IMR-90 (cell line): ENCODE measurements at regions not wholly inside any gene's neighbourhood (a gene's known extent, or its start where the extent isn't known, plus 50 kb on each side); places are given as distances from the start of the nearest gene placed in this dataset.

Experiments
- ATAC-seq: fragments of 200-7000 bp; cut with Tn5 transposase; 2 replicates; pipeline ENCODE4 v1.9.1; 2020; ENCODE audit warnings: low read depth, mild to moderate bottlenecking, moderate library complexity
- BruUV-seq: library from RNA; stranded (reverse); fragments of 400-500 nt; replicated peaks from 2 replicates; lab custom pipeline; 2021; lab: Mats Ljungman, UMichigan
- CTCF ChIA-PET: fragments of 300-600 bp; formaldehyde crosslinking; extraction: SDS; loops from one replicate; lab custom pipeline; 2021; ENCODE audit warnings: antibody characterized with exemption; lab: Yijun Ruan, JAX
- POLR2A ChIA-PET: fragments of 300-600 bp; sonication (Branson Sonifier 250); formaldehyde crosslinking; loops from one replicate; lab custom pipeline; 2022; ENCODE audit warnings: antibody characterized with exemption; ENCODE audit not compliant: unreplicated experiment; lab: Charles Lee
- DNase-seq: peaks from one replicate; pipeline ENCODE4 v3.0.0; 2013
- H2AFZ ChIP-seq: replicated peaks from 2 replicates; pipeline ENCODE3; 2013; ENCODE audit warnings: low read length, mild to moderate bottlenecking; ENCODE audit not compliant: poor library complexity
- H2AK5ac ChIP-seq: 2 replicates; pipeline ENCODE4 v1.6.1; 2013; ENCODE audit warnings: low read depth, low read length, inconsistent platforms
- H2AK9ac ChIP-seq: replicated peaks from 2 replicates; pipeline ENCODE3; 2013; ENCODE audit warnings: mild to moderate bottlenecking, low read depth, low read length, moderate library complexity; ENCODE audit not compliant: poor library complexity
- H2BK120ac ChIP-seq: 2 replicates; pipeline ENCODE4 v1.6.1; 2013; ENCODE audit warnings: low read depth, low read length, inconsistent platforms
- H2BK15ac ChIP-seq: 3 replicates; pipeline ENCODE4 v1.6.1; 2013; ENCODE audit warnings: low read depth, low read length, inconsistent platforms
- H2BK20ac ChIP-seq: 2 replicates; pipeline ENCODE4 v1.6.1; 2013; ENCODE audit warnings: low read depth, mild to moderate bottlenecking, inconsistent platforms, low read length, moderate library complexity
- H2BK5ac ChIP-seq: 2 replicates; pipeline ENCODE4 v1.6.1; 2013; ENCODE audit warnings: mild to moderate bottlenecking, low read depth, low read length, inconsistent platforms; ENCODE audit not compliant: poor library complexity, severe bottlenecking
- H3K14ac ChIP-seq: replicated peaks from 2 replicates; pipeline ENCODE4 v1.6.1; 2013; ENCODE audit warnings: low read depth, low read length, inconsistent platforms
- H3K18ac ChIP-seq: 2 replicates; pipeline ENCODE4 v1.6.1; 2013; ENCODE audit warnings: low read depth, low read length, control low read depth
- H3K23ac ChIP-seq: 2 replicates; pipeline ENCODE4 v1.6.1; 2013; ENCODE audit warnings: low read depth, low read length, inconsistent platforms
- H3K27ac ChIP-seq: 2 replicates; pipeline ENCODE4 v1.5.1; 2013; ENCODE audit warnings: mild to moderate bottlenecking, control low read depth, low read length; ENCODE audit not compliant: insufficient read depth
- H3K27me3 ChIP-seq: 2 replicates; pipeline ENCODE4 v1.6.1; 2013; ENCODE audit warnings: low read length; ENCODE audit not compliant: control insufficient read depth, insufficient read depth
- H3K36me3 ChIP-seq: 2 replicates; pipeline ENCODE4 v1.6.1; 2013; ENCODE audit warnings: low read length, mixed read lengths; ENCODE audit not compliant: control insufficient read depth, insufficient read depth
- H3K4ac ChIP-seq: 2 replicates; pipeline ENCODE4 v1.6.1; 2013; ENCODE audit warnings: low read depth, low read length, inconsistent platforms
- H3K4me1 ChIP-seq: 2 replicates; pipeline ENCODE4 v1.6.1; 2013; ENCODE audit warnings: low read length, mixed read lengths; ENCODE audit not compliant: control insufficient read depth, insufficient read depth
- H3K4me2 ChIP-seq: 2 replicates; pipeline ENCODE4 v1.6.1; 2013; ENCODE audit warnings: low read depth, mild to moderate bottlenecking, control low read depth, low read length, moderate library complexity
- H3K4me3 ChIP-seq: 2 replicates; pipeline ENCODE4 v1.5.1; 2013; ENCODE audit warnings: low read depth, mild to moderate bottlenecking, control low read depth, low read length, moderate library complexity; ENCODE audit not compliant: insufficient read depth
- H3K56ac ChIP-seq: 2 replicates; pipeline ENCODE4 v1.6.1; 2013; ENCODE audit warnings: low read length, inconsistent platforms; ENCODE audit not compliant: insufficient read depth; ENCODE audit errors: extremely low read depth
- H3K79me1 ChIP-seq, 2 experiments: 2 replicates each; pipeline ENCODE4 v1.6.1; 2013; ENCODE audit warnings: low read length in 2 of 2, inconsistent platforms in 1 of 2, low read depth in 1 of 2
- H3K9ac ChIP-seq: 2 replicates; pipeline ENCODE4 v1.6.1; 2013; ENCODE audit warnings: low read depth, low read length, control low read depth
- H3K9me1 ChIP-seq: 2 replicates; pipeline ENCODE4 v1.6.1; 2013; ENCODE audit warnings: low read length, inconsistent platforms; ENCODE audit not compliant: insufficient read depth
- H3K9me3 ChIP-seq: 2 replicates; pipeline ENCODE4 v1.6.1; 2013; ENCODE audit warnings: low read length; ENCODE audit not compliant: control insufficient read depth, insufficient read depth
- H4K20me1 ChIP-seq: 2 replicates; pipeline ENCODE4 v1.6.1; 2013; ENCODE audit warnings: low read length, inconsistent platforms; ENCODE audit not compliant: insufficient read depth
- H4K5ac ChIP-seq: 2 replicates; pipeline ENCODE4 v1.6.1; 2013; ENCODE audit warnings: mild to moderate bottlenecking, low read depth, low read length, control low read depth
- H4K8ac ChIP-seq, 2 experiments: 2 replicates each; pipeline ENCODE4 v1.6.1; 2013; ENCODE audit warnings: low read depth in 2 of 2, low read length in 2 of 2, control low read depth in 1 of 2, inconsistent platforms in 1 of 2
- H4K91ac ChIP-seq: 2 replicates; pipeline ENCODE4 v1.6.1; 2013; ENCODE audit warnings: low read depth, low read length, inconsistent platforms; ENCODE audit not compliant: insufficient read depth
- FOS ChIP-seq: fragments of 150-350 bp; IDR thresholded peaks from 2 replicates; pipeline ENCODE4 v1.6.1; 2016; ENCODE audit warnings: low read depth, low read length
- MXI1 ChIP-seq: IDR thresholded peaks from 2 replicates; pipeline ENCODE4 v1.6.1; 2012; ENCODE audit warnings: low read depth, mild to moderate bottlenecking, low read length, moderate library complexity, borderline replicate concordance
- NFE2L2 ChIP-seq: fragments of 150-350 bp; IDR thresholded peaks from 2 replicates; pipeline ENCODE4 v1.6.1; 2016; ENCODE audit warnings: low read depth, mild to moderate bottlenecking, low read length
- RAD21 ChIP-seq: IDR thresholded peaks from 2 replicates; pipeline ENCODE4 v1.6.1; 2012; ENCODE audit warnings: low read length, improper control_type of control experiment
- RFX5 ChIP-seq: IDR thresholded peaks from 2 replicates; pipeline ENCODE4 v1.8.0; 2012; ENCODE audit warnings: low read depth, mild to moderate bottlenecking, low read length, moderate library complexity
- WGBS, 2 experiments: methylation state at CpG; one replicate each; pipeline versions ENCODE4 v1.1.5 to v1.1.7; 2013; ENCODE audit warnings: missing lambda C conversion rate in 2 of 2; ENCODE audit not compliant: insufficient read length in 1 of 2; ENCODE audit errors: extremely low coverage in 2 of 2; 5-methylcytosine and 5-hydroxymethylcytosine counted together
- dilution Hi-C: fragments of 300-500 bp; cut with HindIII; formaldehyde crosslinking; loops from one replicate; pipeline ENCODE4 v1.14.3; 2018; ENCODE audit warnings: low sequenced_read_pairs; ENCODE audit not compliant: unreplicated experiment
- in situ Hi-C: fragments of 300-500 bp; cut with MboI; formaldehyde crosslinking; loops from 3 replicates; pipeline ENCODE4 v1.14.3; 2019; ENCODE audit warnings: low sequenced_read_pairs, inconsistent platforms, mixed read lengths
- intact Hi-C: fragments of 100-400 bp; cut with micrococcal nuclease; formaldehyde crosslinking; loops from 2 replicates; pipeline ENCODE4 v1.10.0; 2022

DNA sequence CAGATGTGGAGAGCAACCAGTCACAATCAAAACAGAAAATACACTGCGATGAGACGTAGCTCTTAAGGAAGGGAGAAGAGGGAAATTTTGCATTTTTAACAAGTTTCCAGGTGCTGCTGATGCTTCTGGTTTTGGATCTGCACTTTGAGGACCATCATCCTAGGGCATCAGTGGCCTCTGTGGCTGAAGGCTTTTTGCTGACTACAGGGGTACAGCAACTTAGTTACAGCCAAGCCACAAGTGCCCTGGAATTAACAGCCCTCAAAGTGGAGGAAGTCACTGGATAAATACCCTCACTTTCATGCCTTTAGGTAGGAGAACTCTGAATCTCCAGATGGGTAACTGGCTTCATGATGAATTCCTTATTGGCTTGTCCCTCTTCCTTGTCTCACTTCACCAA lies 700.9 kb downstream of the TMEM182 start:
- WGBS, 2 experiments: no CpG with 5 or more reads among the region's 2 CpGs
- DNase-seq: no peak
- POLR2A ChIA-PET: no interaction called here
- H2BK15ac ChIP-seq: no peak overlapping the region
- dilution Hi-C loops (no loop called here), in situ Hi-C loops (no loop called here), intact Hi-C loops (no loop called here)
- no peaks in the 10 kb centered on the region for H3K27me3 ChIP-seq
- no peak overlapping the region for H4K91ac ChIP-seq
- H3K79me1 ChIP-seq: no peaks in the 10 kb centered on the region
- H3K4me2 ChIP-seq: no peak overlapping the region
- CTCF ChIA-PET: no interaction called here
- TF ChIP-seq RAD21 (no peak), FOS (no peak), RFX5 (no peak), MXI1 (no peak), NFE2L2 (no peak)
- H2BK120ac ChIP-seq: no peak overlapping the region
- H3K4me1 ChIP-seq: no peaks in the 10 kb centered on the region
- BruUV-seq: no TSS peak
- no peak overlapping the region for H2AK5ac ChIP-seq
- no peak for ATAC-seq
- no peak overlapping the region for H3K14ac ChIP-seq
- H3K23ac ChIP-seq: no peak overlapping the region
- no peak overlapping the region for H2BK5ac ChIP-seq
- H2BK20ac ChIP-seq: no peak overlapping the region
- no peak overlapping the region for H4K8ac ChIP-seq
- H3K18ac ChIP-seq: no peak overlapping the region
- no peaks in the 10 kb centered on the region for H4K20me1 ChIP-seq
- no peak overlapping the region for H2AFZ ChIP-seq
- no peak overlapping the region for H3K9ac ChIP-seq
- H3K56ac ChIP-seq: no peak overlapping the region
- no peak overlapping the region for H3K4ac ChIP-seq
- no peak overlapping the region for H4K5ac ChIP-seq
- no peak overlapping the region for H3K27ac ChIP-seq
- H3K36me3 ChIP-seq: no peaks in the 10 kb centered on the region
- no peak overlapping the region for H3K4me3 ChIP-seq
- H2AK9ac ChIP-seq: no peak overlapping the region
- H3K9me3 ChIP-seq: peaks cover 9% of the 10 kb centered on the region
- no peaks in the 10 kb centered on the region for H3K9me1 ChIP-seq
